ENCODE measurements at regions not wholly inside any gene's neighbourhood (a gene's known extent, or its start where the extent isn't known, plus 50 kb on each side); places are given as distances from the start of the nearest gene placed in this dataset.

DNA sequence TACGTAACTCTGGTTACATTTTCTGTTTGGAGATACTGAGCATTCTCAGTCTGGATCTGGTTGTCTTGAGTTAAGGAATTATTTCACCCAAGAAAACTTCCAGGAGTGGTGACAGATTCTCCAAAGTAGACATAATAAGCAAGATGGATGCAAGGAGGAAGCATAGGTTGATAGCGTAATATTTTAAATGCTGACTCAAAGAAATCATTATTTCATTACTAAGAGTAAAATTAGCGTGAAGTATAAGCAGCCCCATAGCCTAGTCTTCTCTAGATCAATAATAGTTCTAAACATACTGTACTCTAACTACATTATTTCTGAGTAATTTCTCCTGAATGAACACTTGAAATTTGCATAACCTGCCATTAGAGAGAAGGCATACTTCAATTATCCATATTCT, 57.5 kb upstream of the MS4A8 start:
- intact Hi-C loops (cut with micrococcal nuclease), result no loop called here
- TF ChIP-seq EZH2 (IDR thresholded peaks at IDR 0.05; ENCODE audit: borderline replicate concordance, insufficient read depth, low read depth, low read length, poor library complexity, severe bottlenecking), result no peak
- TF ChIP-seq, protein P1, sequence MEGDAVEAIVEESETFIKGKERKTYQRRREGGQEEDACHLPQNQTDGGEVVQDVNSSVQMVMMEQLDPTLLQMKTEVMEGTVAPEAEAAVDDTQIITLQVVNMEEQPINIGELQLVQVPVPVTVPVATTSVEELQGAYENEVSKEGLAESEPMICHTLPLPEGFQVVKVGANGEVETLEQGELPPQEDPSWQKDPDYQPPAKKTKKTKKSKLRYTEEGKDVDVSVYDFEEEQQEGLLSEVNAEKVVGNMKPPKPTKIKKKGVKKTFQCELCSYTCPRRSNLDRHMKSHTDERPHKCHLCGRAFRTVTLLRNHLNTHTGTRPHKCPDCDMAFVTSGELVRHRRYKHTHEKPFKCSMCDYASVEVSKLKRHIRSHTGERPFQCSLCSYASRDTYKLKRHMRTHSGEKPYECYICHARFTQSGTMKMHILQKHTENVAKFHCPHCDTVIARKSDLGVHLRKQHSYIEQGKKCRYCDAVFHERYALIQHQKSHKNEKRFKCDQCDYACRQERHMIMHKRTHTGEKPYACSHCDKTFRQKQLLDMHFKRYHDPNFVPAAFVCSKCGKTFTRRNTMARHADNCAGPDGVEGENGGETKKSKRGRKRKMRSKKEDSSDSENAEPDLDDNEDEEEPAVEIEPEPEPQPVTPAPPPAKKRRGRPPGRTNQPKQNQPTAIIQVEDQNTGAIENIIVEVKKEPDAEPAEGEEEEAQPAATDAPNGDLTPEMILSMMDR (IDR thresholded peaks at IDR 0.05), result no peak
- Histone ChIP-seq H3K4me2 (replicated peaks; ENCODE audit: low read depth, low read length, poor library complexity, severe bottlenecking) (no peak overlapping the region), H3K9ac (ENCODE audit: low read length) (no peak overlapping the region), H4K20me1 (ENCODE audit: control insufficient read depth, insufficient read depth, low read length, poor library complexity, severe bottlenecking) (no peaks in the 10 kb centered on the region), H3K79me2 (ENCODE audit: control insufficient read depth, insufficient read depth, low read length) (no peaks in the 10 kb centered on the region), H3K4me3 (ENCODE audit: control extremely low read depth in 1 of 5, extremely low read depth in 1 of 5, insufficient read depth in 1 of 5, low read depth in 2 of 5, low read length in 4 of 5) (no peak overlapping the region), H3K4me1 (ENCODE audit: control insufficient read depth in 2 of 2, insufficient read depth in 2 of 2, low read length in 2 of 2) (no peaks in the 10 kb centered on the region), H2AFZ (ENCODE audit: insufficient read depth, low read depth, low read length, poor library complexity, severe bottlenecking) (no peak overlapping the region), H3K27ac (ENCODE audit: low read length in 2 of 2) (no peak overlapping the region), H3K27me3 (replicated peaks in 1 of 4; ENCODE audit: control extremely low read depth in 1 of 4, control insufficient read depth in 3 of 4, insufficient read depth in 4 of 4, low read length in 3 of 4) (no peaks in the 10 kb centered on the region), H3K9me3 (ENCODE audit: control extremely low read depth in 1 of 3, control insufficient read depth in 2 of 3, insufficient read depth in 1 of 3, low read length in 2 of 3) (no peaks in the 10 kb centered on the region), H3K36me3 (replicated peaks in 1 of 2; ENCODE audit: control extremely low read depth in 1 of 2, control insufficient read depth in 1 of 2, extremely low read depth in 1 of 2, insufficient read depth in 2 of 2, low read length in 1 of 2) (no peaks in the 10 kb centered on the region)
- Mint-ChIP-seq H3K4me3 (no peak overlapping the region), H3K4me1 (no peaks in the 10 kb centered on the region), H3K27me3 (peaks cover 12% of the 10 kb centered on the region), H3K9me3 (ENCODE audit: insufficient read depth) (peaks cover 13% of the 10 kb centered on the region), H3K27ac (no peak overlapping the region)
- POLR2A ChIA-PET, result no interaction called here
- ATAC-seq (ENCODE audit: low read depth), result no peak
- no peak for DNase-seq
- no CpG with 5 or more reads among the region's 3 CpGs for WGBS (ENCODE audit: insufficient coverage)
- CTCF ChIA-PET, result interaction anchor here (1.0 to 1.2 kb wide), 2 partner anchors 12 to 376 kb away, joined by 3 read pairs; no protein-coding TSS in a partner anchor

DNA sequence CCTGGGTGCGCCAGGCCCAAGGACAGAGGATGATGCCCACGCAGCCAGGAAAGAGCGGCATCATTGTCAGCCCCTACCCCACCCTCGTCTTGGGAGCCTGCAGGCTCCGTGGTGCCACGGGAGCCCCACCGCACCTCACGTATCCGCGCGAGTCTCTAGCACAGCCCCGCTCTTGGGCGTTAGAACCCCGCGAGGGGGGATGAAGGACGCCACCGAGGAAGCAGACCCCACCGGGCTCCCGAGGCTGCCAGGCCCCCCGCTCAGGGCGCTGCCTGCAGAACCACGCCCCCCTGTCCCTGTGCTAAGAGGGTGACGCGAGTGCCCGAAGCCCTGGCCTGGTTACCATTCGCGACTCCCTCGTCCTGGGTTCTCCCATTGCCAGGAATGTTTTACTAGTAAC, 52.3 kb upstream of the MS4A8 start:
- no peaks in the 10 kb centered on the region for H4K20me1 ChIP-seq (ENCODE audit: control insufficient read depth, insufficient read depth, low read length, poor library complexity, severe bottlenecking)
- no peaks in the 10 kb centered on the region for H3K27me3 ChIP-seq (replicated peaks in 1 of 4; ENCODE audit: control extremely low read depth in 1 of 4, control insufficient read depth in 3 of 4, insufficient read depth in 4 of 4, low read length in 3 of 4)
- DNase-seq, result no peak
- H3K4me1 ChIP-seq (ENCODE audit: control insufficient read depth in 2 of 2, insufficient read depth in 2 of 2, low read length in 2 of 2), result no peaks in the 10 kb centered on the region
- Mint-ChIP-seq H3K4me3 (no peak overlapping the region), H3K27ac (no peak overlapping the region), H3K9me3 (ENCODE audit: insufficient read depth) (peaks cover 13% of the 10 kb centered on the region), H3K4me1 (no peaks in the 10 kb centered on the region), H3K27me3 (peaks cover 12% of the 10 kb centered on the region)
- H3K9ac ChIP-seq (ENCODE audit: low read length), result no peak overlapping the region
- no peak overlapping the region for H3K4me3 ChIP-seq (ENCODE audit: control extremely low read depth in 1 of 5, extremely low read depth in 1 of 5, insufficient read depth in 1 of 5, low read depth in 2 of 5, low read length in 4 of 5)
- H3K36me3 ChIP-seq (replicated peaks in 1 of 2; ENCODE audit: control extremely low read depth in 1 of 2, control insufficient read depth in 1 of 2, extremely low read depth in 1 of 2, insufficient read depth in 2 of 2, low read length in 1 of 2), result no peaks in the 10 kb centered on the region
- no peak for ATAC-seq (ENCODE audit: low read depth)
- POLR2A ChIA-PET, result no interaction called here
- 84% methylated on average over 28 of the region's 28 CpGs for WGBS (ENCODE audit: insufficient coverage)
- no peak overlapping the region for H2AFZ ChIP-seq (ENCODE audit: insufficient read depth, low read depth, low read length, poor library complexity, severe bottlenecking)
- H3K4me2 ChIP-seq (replicated peaks; ENCODE audit: low read depth, low read length, poor library complexity, severe bottlenecking), result no peak overlapping the region
- no peaks in the 10 kb centered on the region for H3K79me2 ChIP-seq (ENCODE audit: control insufficient read depth, insufficient read depth, low read length)
- TF ChIP-seq EZH2 (IDR thresholded peaks at IDR 0.05; ENCODE audit: borderline replicate concordance, insufficient read depth, low read depth, low read length, poor library complexity, severe bottlenecking), result no peak
- TF ChIP-seq, protein P1 (IDR thresholded peaks at IDR 0.05), result no peak
- intact Hi-C loops (cut with micrococcal nuclease), result no loop called here
- no peak overlapping the region for H3K27ac ChIP-seq (ENCODE audit: low read length in 2 of 2)
- peaks cover 0 to 5% (median 0%) of the 10 kb centered on the region in 3 donors for H3K9me3 ChIP-seq (ENCODE audit: control extremely low read depth in 1 of 3, control insufficient read depth in 2 of 3, insufficient read depth in 1 of 3, low read length in 2 of 3)
- CTCF ChIA-PET, result no interaction called here
